DND-41 (cell line): ENCODE measurements at regions not wholly inside any gene's neighbourhood (a gene's known extent, or its start where the extent isn't known, plus 50 kb on each side); places are given as distances from the start of the nearest gene placed in this dataset.

Experiments
- EZH2 ChIP-seq: IDR thresholded peaks from 3 replicates; pipeline ENCODE4 v1.6.1; 2012; ENCODE audit warnings: borderline replicate concordance, low read depth, mild to moderate bottlenecking, moderate library complexity, low read length, inconsistent platforms; ENCODE audit not compliant: severe bottlenecking
- TF ChIP-seq, protein P1 (sequence below): IDR thresholded peaks from 2 replicates; pipeline ENCODE4 v1.5.1; 2012; ENCODE audit warnings: borderline replicate concordance, low read length, moderate library complexity, mild to moderate bottlenecking; ENCODE audit not compliant: poor library complexity, severe bottlenecking; ENCODE audit errors: extremely low read depth

DNA sequence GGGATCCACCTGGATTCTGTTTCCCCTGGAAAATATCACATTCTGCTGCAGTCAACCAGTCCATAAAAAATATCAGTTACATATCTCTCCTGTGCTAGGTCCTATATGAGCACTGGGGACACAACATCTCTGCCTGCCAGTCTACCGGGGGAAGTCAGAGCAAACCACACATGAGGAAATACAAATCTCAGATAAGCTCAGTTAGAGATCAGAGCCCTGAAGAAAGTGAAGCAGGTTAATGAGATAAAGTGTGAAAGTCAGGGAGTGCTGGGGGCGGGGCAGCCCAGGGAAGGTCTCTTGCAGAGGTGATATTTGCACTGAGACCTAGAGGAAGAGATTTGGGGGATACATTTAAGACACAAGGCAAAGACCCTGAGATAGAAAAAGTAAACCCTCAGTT is 67.8 kb upstream of the SLC1A1 start:
- TF ChIP-seq, protein P1, sequence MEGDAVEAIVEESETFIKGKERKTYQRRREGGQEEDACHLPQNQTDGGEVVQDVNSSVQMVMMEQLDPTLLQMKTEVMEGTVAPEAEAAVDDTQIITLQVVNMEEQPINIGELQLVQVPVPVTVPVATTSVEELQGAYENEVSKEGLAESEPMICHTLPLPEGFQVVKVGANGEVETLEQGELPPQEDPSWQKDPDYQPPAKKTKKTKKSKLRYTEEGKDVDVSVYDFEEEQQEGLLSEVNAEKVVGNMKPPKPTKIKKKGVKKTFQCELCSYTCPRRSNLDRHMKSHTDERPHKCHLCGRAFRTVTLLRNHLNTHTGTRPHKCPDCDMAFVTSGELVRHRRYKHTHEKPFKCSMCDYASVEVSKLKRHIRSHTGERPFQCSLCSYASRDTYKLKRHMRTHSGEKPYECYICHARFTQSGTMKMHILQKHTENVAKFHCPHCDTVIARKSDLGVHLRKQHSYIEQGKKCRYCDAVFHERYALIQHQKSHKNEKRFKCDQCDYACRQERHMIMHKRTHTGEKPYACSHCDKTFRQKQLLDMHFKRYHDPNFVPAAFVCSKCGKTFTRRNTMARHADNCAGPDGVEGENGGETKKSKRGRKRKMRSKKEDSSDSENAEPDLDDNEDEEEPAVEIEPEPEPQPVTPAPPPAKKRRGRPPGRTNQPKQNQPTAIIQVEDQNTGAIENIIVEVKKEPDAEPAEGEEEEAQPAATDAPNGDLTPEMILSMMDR: no peak
- TF ChIP-seq EZH2: no peak
